Spleen (tissue), 11 donors: ENCODE measurements at regions not wholly inside any gene's neighbourhood (a gene's known extent, or its start where the extent isn't known, plus 50 kb on each side); places are given as distances from the start of the nearest gene placed in this dataset.

ENCODE experiments used
- DNase-seq: peaks from one replicate; pipeline ENCODE4 v3.0.0-alpha.2; 2020
- H3K27ac ChIP-seq, 8 donors: fragments of 200-600 bp; sonication (generic) in 7 of 8; 1 replicate in 4 of 8; 2 replicates in 4 of 8; pipeline versions ENCODE4 v1.5.0 to v1.8.0; 2016 to 2021; ENCODE audit warnings: inconsistent platforms in 4 of 8, mild to moderate bottlenecking in 4 of 8, moderate library complexity in 1 of 8
- H3K27me3 ChIP-seq, 7 donors: fragments of 200-600 bp; sonication (generic) in 6 of 7; replicated peaks in 1 of 7; 1 replicate in 4 of 7; 2 replicates in 3 of 7; pipeline versions ENCODE4 v1.5.0 to v1.8.0; 2016 to 2021; ENCODE audit warnings: inconsistent platforms in 3 of 7, mild to moderate bottlenecking in 1 of 7
- H3K36me3 ChIP-seq, 6 donors: fragments of 200-600 bp; sonication (generic) in 5 of 6; 1 replicate in 4 of 6; 2 replicates in 2 of 6; pipeline versions ENCODE4 v1.5.0 to v1.8.0; 2016 to 2021; ENCODE audit warnings: inconsistent platforms in 2 of 6
- H3K4me1 ChIP-seq, 6 donors: fragments of 200-600 bp; sonication (generic) in 5 of 6; 1 replicate in 3 of 6; 2 replicates in 3 of 6; pipeline versions ENCODE4 v1.5.0 to v1.8.0; 2016 to 2021; ENCODE audit warnings: inconsistent platforms in 3 of 6
- H3K4me3 ChIP-seq, 8 donors: fragments of 200-600 bp; sonication (generic) in 7 of 8; 1 replicate in 4 of 8; 2 replicates in 4 of 8; pipeline versions ENCODE4 v1.5.0 to v1.8.0; 2016 to 2021; ENCODE audit warnings: inconsistent platforms in 4 of 8, mild to moderate bottlenecking in 4 of 8, moderate library complexity in 2 of 8
- H3K9me3 ChIP-seq, 8 donors: fragments of 200-600 bp; sonication (generic) in 7 of 8; 1 replicate in 4 of 8; 2 replicates in 4 of 8; pipeline versions ENCODE4 v1.5.0 to v1.8.0; 2016 to 2021; ENCODE audit warnings: inconsistent platforms in 4 of 8
- CTCF ChIP-seq, 11 experiments: fragments of 200-600 bp in 7 of 11; fragments of 450-650 bp in 4 of 11; sonication (generic) in 4 of 11; IDR thresholded peaks in 8 of 11; conservative IDR thresholded peaks in 3 of 11; 1 replicate in 7 of 11; 2 replicates in 4 of 11; pipeline versions ENCODE4 v1.4.0 to v1.8.0; 2016 to 2021; ENCODE audit warnings: antibody characterized with exemption in 11 of 11, inconsistent platforms in 4 of 11, mild to moderate bottlenecking in 1 of 11
- POLR2A ChIP-seq, 3 donors: fragments of 450-650 bp; IDR thresholded peaks; one replicate each; pipeline ENCODE4 v1.5.1; 2017; ENCODE audit warnings: antibody characterized with exemption in 3 of 3, mild to moderate bottlenecking in 1 of 3
- POLR2AphosphoS5 ChIP-seq, 3 donors: sonication (generic); formaldehyde crosslinking; IDR thresholded peaks; one replicate each; pipeline ENCODE4 v1.5.1; 2017; ENCODE audit warnings: antibody characterized with exemption in 3 of 3
- WGBS, 5 donors: extraction: QIAGEN DNeasy Blood & Tissue Kit in 3 of 5; methylation state at CpG; one replicate each; pipeline versions ENCODE4 v1.1.5 to v1.1.7; 2013 to 2018; 5-methylcytosine and 5-hydroxymethylcytosine counted together
- intact Hi-C: fragments of 100-400 bp; cut with DNase I; formaldehyde crosslinking; loops from one replicate; pipeline ENCODE4 v1.15.0; 2023; ENCODE audit warnings: low total_unique reads
- donor health status: healthy with polysubstance abuse.
- donor health status: DM: no; HTN: no; CAD: no; lungs with moderate emphysema.
- donor health status: DM: no; HTN: no; CAD: no.
- donor health status: Bipolar disorder and iron deficiency.
- donor health status: healthy.
- donor health status: DM: no; HTN: no; CAD: no.
- donor health status: DM: yes; HTN: yes; CAD: no.

- no peak for DNase-seq
- no peaks in the 10 kb centered on the region for H3K9me3 ChIP-seq
- no peaks in the 10 kb centered on the region for H3K27me3 ChIP-seq
- H3K4me3 ChIP-seq: no peak overlapping the region
- no peak overlapping the region for H3K27ac ChIP-seq
- intact Hi-C loops: no loop called here
- no peaks in the 10 kb centered on the region for H3K36me3 ChIP-seq
- H3K4me1 ChIP-seq: no peaks in the 10 kb centered on the region
- TF ChIP-seq POLR2A (IDR thresholded peaks at IDR 0.05) (no peak), CTCF (IDR thresholded peaks at IDR 0.05 in 8 of 11, conservative IDR thresholded peaks at IDR 0.05 in 3 of 11) (no peak), POLR2AphosphoS5 (IDR thresholded peaks at IDR 0.05) (no peak)
These were observed 242.1 kb downstream of the TMX3 start for GRCh38 chr18:68472701-68473295.

- H3K4me1 ChIP-seq: no peaks in the 10 kb centered on the region
- H3K27me3 ChIP-seq: no peaks in the 10 kb centered on the region
- no peaks in the 10 kb centered on the region for H3K9me3 ChIP-seq
- no peak for DNase-seq
- H3K27ac ChIP-seq: no peak overlapping the region
- no peaks in the 10 kb centered on the region for H3K36me3 ChIP-seq
- no peak overlapping the region for H3K4me3 ChIP-seq
- 28 to 46% (median 42%) methylated on average over 2 of the region's 2 CpGs for WGBS, 5 donors
- TF ChIP-seq CTCF (IDR thresholded peaks at IDR 0.05 in 8 of 11, conservative IDR thresholded peaks at IDR 0.05 in 3 of 11) (no peak), POLR2AphosphoS5 (IDR thresholded peaks at IDR 0.05) (no peak)
- intact Hi-C loops: no loop called here
These were observed 245.8 kb downstream of the TMX3 start for GRCh38 chr18:68469049-68469625.

- no peaks in the 10 kb centered on the region for H3K9me3 ChIP-seq
- intact Hi-C loops: no loop called here
- no peak for DNase-seq
- TF ChIP-seq CTCF (IDR thresholded peaks at IDR 0.05 in 8 of 11, conservative IDR thresholded peaks at IDR 0.05 in 3 of 11) (no peak), POLR2AphosphoS5 (IDR thresholded peaks at IDR 0.05) (no peak), POLR2A (IDR thresholded peaks at IDR 0.05) (no peak)
- no peaks in the 10 kb centered on the region for H3K36me3 ChIP-seq
- no peaks in the 10 kb centered on the region for H3K27me3 ChIP-seq
- WGBS, 5 donors: 37 to 56% (median 44%) methylated on average over 4 of the region's 4 CpGs
- no peak overlapping the region for H3K27ac ChIP-seq
- H3K4me1 ChIP-seq: no peaks in the 10 kb centered on the region
- H3K4me3 ChIP-seq: peak overlapping the region in 1 of 8 donors; percentile 1
These were observed 247.0 kb downstream of the TMX3 start for GRCh38 chr18:68467957-68468356.

GRCh38 chr18:68467329-68467728, 247.6 kb downstream of the TMX3 start:
- H3K27ac ChIP-seq: no peak overlapping the region
- 51 to 97% (median 94%) methylated on average over 2 of the region's 2 CpGs for WGBS, 5 donors
- no peaks in the 10 kb centered on the region for H3K9me3 ChIP-seq
- H3K4me1 ChIP-seq: no peaks in the 10 kb centered on the region
- H3K4me3 ChIP-seq: no peak overlapping the region
- intact Hi-C loops: no loop called here
- TF ChIP-seq CTCF (IDR thresholded peaks at IDR 0.05 in 8 of 11, conservative IDR thresholded peaks at IDR 0.05 in 3 of 11) (no peak), POLR2AphosphoS5 (IDR thresholded peaks at IDR 0.05) (no peak), POLR2A (IDR thresholded peaks at IDR 0.05) (no peak)
- H3K27me3 ChIP-seq: no peaks in the 10 kb centered on the region
- H3K36me3 ChIP-seq: no peaks in the 10 kb centered on the region
- no peak for DNase-seq
